Stromal cell of bone marrow (primary cell): ENCODE measurements at regions not wholly inside any gene's neighbourhood (a gene's known extent, or its start where the extent isn't known, plus 50 kb on each side); places are given as distances from the start of the nearest gene placed in this dataset.
A peak's percentile ranks its signal among the peaks of the same experiment; 100 is the strongest.

ENCODE experiments used
- DNase-seq: peaks from one replicate; pipeline ENCODE4 v3.0.0-alpha.2; 2012; ENCODE audit warnings: low read depth

DNA sequence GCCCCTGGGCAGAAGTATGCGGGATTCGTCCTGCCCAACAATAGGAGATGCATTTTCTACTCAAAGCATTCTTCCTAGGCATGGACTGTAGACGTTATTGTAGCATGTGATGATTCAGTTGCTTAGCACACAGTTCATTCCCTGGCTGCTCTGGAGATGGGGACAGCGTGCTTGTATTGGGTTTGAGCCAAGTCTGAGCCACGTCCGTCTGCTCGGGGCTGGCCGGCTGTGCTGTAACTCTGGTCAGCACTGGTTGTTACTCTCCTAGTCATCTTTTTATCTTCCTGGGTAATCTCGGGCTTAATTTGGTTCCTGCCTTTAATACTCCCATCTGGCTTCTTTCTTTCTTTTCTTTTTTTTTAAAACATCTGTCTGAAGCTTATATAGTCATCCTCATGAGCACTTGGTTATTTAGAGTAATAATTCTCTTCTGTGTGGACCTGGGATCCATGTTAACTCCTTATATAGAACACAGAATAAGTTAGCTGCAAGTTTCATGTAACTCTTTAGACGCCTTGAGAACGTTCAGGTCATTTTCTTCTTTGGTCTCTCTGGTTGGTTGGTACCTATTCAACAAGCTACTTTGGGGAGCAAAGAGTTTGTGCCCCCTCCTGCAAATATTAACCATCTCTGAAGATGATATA lies 118.8 kb upstream of the RPS23 start:
- peak; percentile 97 for DNase-seq

GRCh38 chr5:82396396-82396795 lies 118.2 kb upstream of the RPS23 start:
- DNase-seq: no peak

DNA sequence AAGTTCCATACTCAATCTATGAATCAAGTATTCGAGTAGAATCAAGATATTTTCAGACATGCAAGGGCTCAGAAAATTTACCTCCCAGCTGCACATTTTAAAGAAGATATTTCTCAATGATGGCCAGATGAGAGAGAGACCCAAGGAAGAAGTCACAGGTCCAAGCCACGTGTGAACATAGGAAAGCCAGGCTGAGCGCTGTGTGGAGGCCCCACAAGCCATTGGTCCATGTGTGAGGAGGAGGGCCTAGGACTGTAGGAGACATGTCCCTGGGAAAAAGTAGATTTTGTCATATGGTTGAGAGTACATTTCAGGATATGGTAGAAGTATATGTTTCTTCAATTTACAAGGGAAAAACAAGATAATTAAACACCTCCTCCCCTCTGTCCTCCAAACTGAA lies 115.8 kb upstream of the RPS23 start:
- no peak for DNase-seq

GRCh38 chr5:82390088-82390487 lies 111.9 kb upstream of the RPS23 start:
- no peak for DNase-seq

DNA sequence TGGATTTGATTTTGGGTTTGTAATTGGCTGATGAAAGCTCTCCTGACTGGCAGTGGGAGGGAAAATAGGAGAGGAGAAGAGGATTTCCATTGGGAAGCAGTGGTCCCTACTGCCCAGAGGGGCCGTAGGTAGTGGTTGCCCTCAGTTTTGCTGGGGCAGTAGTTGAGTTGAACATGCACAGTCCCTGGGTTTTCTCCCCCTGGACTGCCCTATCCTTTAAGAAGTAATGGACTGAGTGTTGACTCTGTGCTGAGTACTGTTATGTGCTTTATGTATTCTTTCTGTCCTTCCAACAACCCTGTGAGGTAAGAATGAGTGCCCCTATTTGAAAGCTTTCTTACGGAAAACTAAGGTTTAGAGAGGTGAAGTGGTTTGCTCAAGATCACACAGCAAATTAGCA lies 111.2 kb upstream of the RPS23 start:
- no peak for DNase-seq

DNA sequence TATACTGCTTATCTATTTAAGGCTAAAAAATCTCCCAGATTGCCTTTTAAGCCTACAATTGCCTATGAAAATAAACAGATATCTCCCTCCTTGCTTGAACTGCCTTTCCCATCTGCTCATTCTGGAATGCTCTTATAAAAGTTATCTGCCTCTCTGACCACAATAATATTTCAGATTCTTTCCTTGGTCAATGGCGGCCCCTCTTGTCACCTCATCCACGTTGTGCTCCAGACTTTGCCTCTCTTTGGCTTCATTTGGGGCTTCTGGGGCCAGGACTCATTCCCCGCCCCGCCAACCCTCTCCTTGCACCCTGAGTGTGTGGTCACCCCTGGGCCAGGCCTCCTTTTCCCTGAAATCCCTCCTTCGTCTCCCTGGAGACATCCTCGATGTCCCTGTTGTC lies 110.0 kb upstream of the RPS23 start:
- DNase-seq: no peak

DNA sequence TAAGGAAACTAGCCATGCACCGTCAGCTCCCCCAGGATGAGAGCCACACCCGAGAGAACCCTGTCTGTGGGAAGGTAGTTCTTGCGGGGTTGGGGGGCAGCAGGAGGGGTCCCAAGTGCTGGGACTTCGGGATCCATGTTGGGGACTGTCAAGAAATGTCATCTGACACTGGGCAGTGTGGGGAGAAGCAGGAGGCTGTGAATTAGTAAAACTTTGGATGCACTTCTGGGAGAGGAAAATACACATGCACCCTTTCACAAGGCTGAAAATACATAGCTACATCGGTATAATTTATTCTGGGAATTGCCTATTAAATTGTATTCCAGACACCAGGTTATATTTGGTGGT lies 109.6 kb upstream of the RPS23 start:
- DNase-seq: no peak

DNA sequence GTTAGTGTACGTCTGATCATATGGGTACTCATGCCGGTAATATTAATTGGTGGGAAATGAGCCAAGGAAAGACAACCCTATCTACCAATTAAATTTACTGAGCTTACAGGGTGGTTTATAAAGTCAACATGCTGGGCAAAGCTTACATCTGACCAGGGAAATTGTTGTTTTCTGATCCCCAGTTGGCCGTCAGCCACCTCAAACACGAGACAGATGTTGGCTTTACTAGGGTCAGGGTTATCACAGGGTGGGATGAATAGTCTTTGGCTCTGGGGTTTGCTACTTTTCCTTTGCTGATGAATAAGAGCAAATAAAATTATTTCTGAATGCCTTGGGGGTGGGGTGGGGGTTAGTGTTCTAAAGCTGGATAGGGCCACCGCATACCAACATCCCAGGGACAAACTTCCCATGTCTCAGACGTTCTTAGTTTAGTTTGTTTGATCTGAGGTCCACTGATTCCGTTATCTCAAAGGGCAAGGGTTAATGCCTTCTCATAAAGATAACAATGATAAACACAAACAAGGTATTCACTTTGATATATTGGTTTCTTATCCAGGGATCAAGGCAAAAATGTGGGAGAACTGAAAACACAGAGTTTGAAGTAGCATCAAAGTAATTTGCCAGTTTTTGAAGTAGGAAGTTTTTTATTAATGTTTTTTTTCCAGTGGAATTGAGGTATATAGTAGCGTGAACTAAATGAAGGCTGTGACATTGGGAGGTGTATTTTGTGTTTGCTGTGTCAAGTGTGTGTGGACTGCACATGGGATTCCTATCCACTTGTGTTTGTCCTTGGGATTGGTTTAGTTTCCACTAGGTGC lies 109.1 kb upstream of the RPS23 start:
- DNase-seq: no peak

DNA sequence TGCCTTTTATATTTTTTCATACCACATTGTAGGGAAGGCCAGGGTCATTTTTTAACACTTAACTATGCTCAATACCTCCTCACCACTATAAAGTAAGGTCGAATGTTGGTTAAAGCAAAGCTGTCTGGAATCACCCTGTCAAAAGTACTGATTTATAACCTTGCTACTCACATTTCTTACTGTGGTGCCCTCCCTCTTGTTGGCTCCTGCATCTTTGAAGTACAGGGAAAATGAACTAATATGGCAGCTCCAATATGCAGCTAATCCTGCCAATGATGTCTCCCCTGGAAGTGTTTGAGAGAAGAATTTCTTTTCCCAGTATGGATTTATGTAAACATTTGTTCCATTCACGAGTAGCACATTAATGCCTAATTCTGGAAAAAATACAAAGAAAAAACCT lies 108.4 kb upstream of the RPS23 start:
- no peak for DNase-seq

- DNase-seq: no peak
Observed at GRCh38 chr5:82384034-82384750, 106.0 kb upstream of the RPS23 start.

- no peak for DNase-seq
Observed at GRCh38 chr5:82381591-82381990, 103.4 kb upstream of the RPS23 start.

DNA sequence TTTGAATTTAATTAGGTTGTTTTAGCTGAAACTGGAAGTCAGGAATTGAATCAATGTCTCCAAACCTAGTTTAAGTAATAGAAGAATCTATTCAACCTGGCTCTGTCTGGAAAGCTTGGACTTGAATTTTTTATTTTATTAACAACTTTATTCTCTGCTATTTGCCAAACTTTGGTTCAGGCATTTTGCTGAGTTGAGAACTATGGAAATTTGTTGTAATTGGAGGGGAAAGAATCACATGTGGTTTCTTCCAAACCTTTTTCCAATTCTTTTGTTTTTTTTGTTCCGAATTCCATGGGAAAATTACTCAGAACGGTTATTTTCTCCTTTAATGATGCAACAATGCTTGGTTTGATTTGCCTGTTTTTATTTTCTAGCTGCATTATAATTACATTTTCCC lies 98.2 kb upstream of the RPS23 start:
- no peak for DNase-seq

DNA sequence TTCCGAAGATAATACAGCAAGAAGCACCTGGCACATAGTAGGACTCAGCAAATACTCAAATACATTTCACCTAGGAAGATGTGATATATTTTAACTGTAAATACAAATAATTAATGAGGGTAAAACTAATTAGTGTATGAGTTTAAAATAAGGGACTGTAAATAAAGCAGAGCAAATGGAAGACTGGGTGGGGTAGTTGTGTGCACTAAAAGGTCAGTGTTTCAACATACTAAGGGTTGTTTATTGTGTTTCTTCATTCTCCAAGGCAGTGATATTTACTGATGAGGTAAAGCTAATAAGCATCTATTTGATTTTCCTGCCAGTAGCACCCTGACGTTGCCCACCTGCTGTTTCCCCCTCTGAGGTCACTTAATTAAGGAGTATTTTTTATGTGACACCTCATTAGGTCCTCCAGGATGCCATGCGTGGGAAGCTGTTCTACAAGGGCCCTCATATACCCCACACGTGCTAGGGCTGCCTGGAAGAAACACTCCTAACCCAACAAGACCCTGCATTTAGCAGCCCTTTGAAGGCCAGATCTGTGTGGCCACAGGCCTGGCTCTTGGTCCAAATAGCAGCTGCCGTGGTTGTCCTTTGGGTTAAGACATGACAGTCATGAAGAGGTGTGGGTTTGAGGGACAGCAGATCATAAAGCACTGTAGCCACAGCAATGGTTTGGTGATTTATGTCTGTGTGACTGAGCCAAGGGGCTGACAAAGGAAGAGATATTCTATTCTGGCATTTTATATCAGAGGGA lies 97.5 kb upstream of the RPS23 start:
- no peak for DNase-seq

DNA sequence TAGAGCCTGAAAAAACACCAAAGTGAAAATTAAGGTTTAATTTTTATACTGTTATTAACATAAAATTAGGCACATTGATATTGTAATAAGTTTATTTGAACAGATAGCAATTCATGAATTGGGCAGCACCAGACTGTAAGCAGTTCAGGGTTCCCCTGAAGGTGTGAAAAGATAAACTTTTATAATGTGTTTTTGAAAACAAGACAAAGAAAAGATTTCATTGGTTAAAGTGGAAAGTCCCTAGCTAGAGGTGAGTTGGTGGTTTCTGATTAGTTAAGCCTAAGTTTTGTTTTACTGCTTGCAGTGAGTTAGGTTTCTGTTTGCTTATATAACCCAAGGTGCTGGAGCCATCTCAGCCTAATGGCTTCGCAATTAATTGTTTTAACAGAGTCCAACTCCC lies 96.5 kb upstream of the RPS23 start:
- no peak for DNase-seq

- DNase-seq: no peak
Observed at GRCh38 chr5:82367930-82368329, 89.8 kb upstream of the RPS23 start.

GRCh38 chr5:82365744-82366228 lies 87.6 kb upstream of the RPS23 start:
- no peak for DNase-seq

DNA sequence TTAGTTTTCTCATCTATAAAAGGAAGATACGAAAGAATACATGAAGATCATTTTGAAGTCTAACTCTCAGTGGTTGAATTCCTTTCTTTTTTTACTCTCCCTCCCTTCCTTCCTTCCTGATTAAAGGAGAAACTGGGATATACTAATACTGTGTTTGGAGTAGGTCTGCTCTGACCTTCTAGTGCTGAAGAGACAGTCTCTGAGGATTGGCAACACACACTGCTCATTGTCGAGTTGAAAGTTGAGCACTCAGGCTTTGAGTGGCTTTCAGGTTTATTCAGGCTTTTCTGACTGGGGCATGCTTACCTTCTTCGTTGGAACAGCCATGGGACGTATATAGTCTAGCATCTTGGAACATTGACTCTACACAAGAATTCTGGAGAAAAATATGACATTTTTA lies 86.9 kb upstream of the RPS23 start:
- no peak for DNase-seq

GRCh38 chr5:82364497-82364896 lies 86.3 kb upstream of the RPS23 start:
- DNase-seq: peak; percentile 68

DNA sequence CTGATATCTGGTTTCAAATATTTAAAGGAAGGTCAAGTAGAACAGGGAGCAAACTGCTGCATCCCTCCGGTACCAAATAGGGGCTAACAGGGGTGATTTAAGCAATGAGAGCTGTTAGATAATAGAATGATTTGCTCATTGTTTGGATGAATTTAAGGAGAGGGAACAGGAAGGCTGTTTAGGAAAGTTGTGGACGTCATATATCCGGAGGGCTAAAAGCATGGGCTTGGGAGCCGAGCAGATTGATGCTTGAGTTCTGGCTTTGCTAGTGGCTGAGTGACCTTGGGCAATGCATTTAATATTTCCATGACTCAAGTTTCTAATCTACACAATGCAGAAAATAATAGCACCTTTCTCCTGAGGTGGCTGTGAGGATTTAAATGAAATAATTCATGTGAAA lies 85.4 kb upstream of the RPS23 start:
- no peak for DNase-seq

GRCh38 chr5:82362636-82363035 lies 84.5 kb upstream of the RPS23 start:
- DNase-seq: no peak

- DNase-seq: no peak
Observed at GRCh38 chr5:82360022-82360421, 81.9 kb upstream of the RPS23 start.

GRCh38 chr5:82359272-82359671 lies 81.1 kb upstream of the RPS23 start:
- no peak for DNase-seq
